PFSK-1 (cell line): ENCODE measurements at regions not wholly inside any gene's neighbourhood (a gene's known extent, or its start where the extent isn't known, plus 50 kb on each side); places are given as distances from the start of the nearest gene placed in this dataset.

Source experiments
- FOXP2 ChIP-seq: optimal IDR thresholded peaks from 2 replicates; pipeline ENCODE3; 2011; ENCODE audit warnings: borderline replicate concordance, control low read depth, inconsistent platforms; ENCODE audit not compliant: insufficient read depth; ENCODE audit errors: extremely low read length, extremely low read depth
- POLR2AphosphoS5 ChIP-seq: IDR thresholded peaks from 2 replicates; pipeline ENCODE4 v1.6.1; 2012; ENCODE audit warnings: low read depth, mild to moderate bottlenecking, control low read depth, low read length, moderate library complexity
- REST ChIP-seq, 2 experiments: IDR thresholded peaks; 2 replicates each; pipeline versions ENCODE4 v1.6.1 to v1.8.0; 2011 to 2012; ENCODE audit warnings: low read depth in 2 of 2, low read length in 2 of 2, control low read depth in 1 of 2, inconsistent platforms in 1 of 2, mild to moderate bottlenecking in 1 of 2, moderate library complexity in 1 of 2; ENCODE audit not compliant: insufficient read depth in 1 of 2
- SIN3A ChIP-seq: IDR thresholded peaks from 2 replicates; pipeline ENCODE4 v1.6.1; 2012; ENCODE audit warnings: mild to moderate bottlenecking, low read length, moderate library complexity, borderline replicate concordance; ENCODE audit not compliant: insufficient read depth
- TAF1 ChIP-seq: IDR thresholded peaks from 2 replicates; pipeline ENCODE4 v1.6.1; 2012; ENCODE audit warnings: low read length, control low read depth, borderline replicate concordance; ENCODE audit not compliant: insufficient read depth

GRCh38 chr6:137776786-137777686, 90.0 kb upstream of the TNFAIP3 start:
- TF ChIP-seq FOXP2 (no peak), TAF1 (no peak), SIN3A (no peak), REST (IDR thresholded peaks at IDR 0.05; ENCODE audit: insufficient read depth in 1 of 2, low read depth in 2 of 2, low read length in 2 of 2) (no peak), POLR2AphosphoS5 (no peak)

GRCh38 chr6:137777687-137778075, 89.4 kb upstream of the TNFAIP3 start:
- no peak for TF ChIP-seq FOXP2
- no peak for TF ChIP-seq REST (IDR thresholded peaks at IDR 0.05; ENCODE audit: insufficient read depth in 1 of 2, low read depth in 2 of 2, low read length in 2 of 2)
- TF ChIP-seq TAF1: no peak
- no peak for TF ChIP-seq SIN3A
- no peak for TF ChIP-seq POLR2AphosphoS5

- TF ChIP-seq SIN3A (no peak), REST (IDR thresholded peaks at IDR 0.05; ENCODE audit: insufficient read depth in 1 of 2, low read depth in 2 of 2, low read length in 2 of 2) (no peak), FOXP2 (no peak), POLR2AphosphoS5 (no peak), TAF1 (no peak)
Measured at GRCh38 chr6:137779982-137780381, 87.1 kb upstream of the TNFAIP3 start.

GRCh38 chr6:137780447-137781034, 86.5 kb upstream of the TNFAIP3 start:
- TF ChIP-seq TAF1 (no peak), REST (IDR thresholded peaks at IDR 0.05; ENCODE audit: insufficient read depth in 1 of 2, low read depth in 2 of 2, low read length in 2 of 2) (no peak), FOXP2 (no peak), POLR2AphosphoS5 (no peak), SIN3A (no peak)
